HG03354 (cell line): ENCODE measurements at regions not wholly inside any gene's neighbourhood (a gene's known extent, or its start where the extent isn't known, plus 50 kb on each side); places are given as distances from the start of the nearest gene placed in this dataset.

Experiments used
- ATAC-seq: cut with Tn5 transposase; IDR thresholded peaks from one replicate; pipeline ENCODE4 v1.9.1; 2021; ENCODE audit warnings: mild to moderate bottlenecking; ENCODE audit not compliant: unreplicated experiment, poor library complexity, severe bottlenecking

DNA sequence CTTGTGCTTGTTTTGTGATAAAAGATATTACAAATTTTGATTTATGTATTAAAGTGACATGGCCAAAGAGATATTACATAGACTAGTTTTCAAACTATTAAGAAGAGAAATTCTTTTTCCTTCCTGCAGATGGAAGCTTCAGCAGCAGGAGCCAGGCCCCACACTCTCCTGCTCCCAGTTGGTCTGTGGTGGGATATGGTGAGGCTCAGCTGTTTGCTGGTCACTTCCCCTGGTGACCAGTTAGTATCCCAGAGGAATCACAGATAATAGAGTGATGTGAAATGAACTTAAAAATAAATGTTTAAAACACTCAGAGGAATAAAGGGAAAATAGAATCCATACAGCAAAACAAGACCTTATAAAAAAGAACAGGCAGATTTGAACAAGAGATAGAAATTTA lies 154.7 kb downstream of the KTN1 start:
- no peak for ATAC-seq

DNA sequence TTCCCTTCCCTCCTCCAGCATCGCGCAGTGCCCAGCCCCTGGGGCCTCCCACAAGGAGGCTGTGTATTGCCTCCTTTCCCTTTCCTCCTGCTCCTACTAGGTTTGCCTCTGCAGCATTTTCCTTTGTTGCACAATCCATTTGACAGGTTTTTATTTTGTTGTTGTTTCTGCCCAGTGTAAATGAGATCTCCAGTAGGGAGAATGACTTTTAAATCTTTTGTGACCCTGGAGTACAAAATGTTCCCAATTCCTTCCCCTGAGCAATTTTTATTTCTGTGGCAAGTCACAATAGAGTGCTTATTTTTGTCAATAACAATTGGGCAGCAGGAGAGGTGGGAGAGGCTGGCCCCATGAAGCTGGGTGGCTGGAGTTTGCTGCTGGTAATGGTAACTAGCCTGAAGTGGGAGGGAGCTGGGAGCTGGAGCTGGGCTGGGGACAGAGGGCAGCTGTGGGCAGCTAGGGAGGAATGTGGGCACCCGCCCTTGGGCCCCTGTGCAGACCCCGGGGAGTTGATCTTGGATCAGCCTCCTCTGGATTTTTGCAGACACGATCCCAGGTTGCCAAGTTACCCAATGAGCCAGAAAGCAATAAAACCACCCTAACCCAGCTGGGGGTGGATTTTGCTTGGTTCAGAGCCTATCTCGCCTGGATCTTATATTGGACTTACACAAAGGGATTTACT lies 160.1 kb downstream of the KTN1 start:
- no peak for ATAC-seq

DNA sequence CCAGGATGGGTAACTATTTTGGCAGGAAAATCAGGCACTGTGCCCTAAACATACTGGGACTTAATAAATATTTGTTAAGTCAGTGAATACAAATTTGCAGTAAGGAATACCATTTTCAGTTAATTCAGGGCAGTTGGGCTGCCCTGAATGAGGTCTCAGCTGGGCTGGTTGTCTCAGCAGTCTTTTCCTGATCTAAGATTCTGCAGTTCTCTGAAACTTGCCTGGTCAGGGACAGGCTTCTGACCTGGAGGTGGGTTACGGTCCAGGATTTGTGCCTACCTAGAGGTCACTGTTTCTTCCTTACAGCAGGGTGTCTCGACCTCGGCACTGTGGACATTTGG lies 160.6 kb downstream of the KTN1 start:
- ATAC-seq, result no peak

DNA sequence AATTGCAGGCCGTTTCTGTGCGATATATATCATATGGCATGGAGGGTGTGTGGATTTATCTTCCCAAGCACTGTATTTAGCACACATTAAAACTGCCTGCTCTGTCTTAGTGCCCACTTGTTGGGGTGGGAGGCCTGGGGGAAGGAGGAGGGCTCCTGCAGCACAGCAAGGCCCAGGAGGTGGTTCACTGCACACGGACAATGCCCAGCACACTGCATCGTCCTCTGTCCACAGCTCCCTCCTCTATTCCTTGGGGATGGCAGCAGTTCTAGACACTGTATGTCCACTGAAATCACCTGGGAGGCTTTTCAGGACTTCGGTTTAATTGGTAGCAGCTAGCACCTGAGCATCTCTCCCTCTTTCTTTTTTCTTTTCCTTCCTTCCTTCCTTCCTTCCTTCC lies 161.2 kb downstream of the KTN1 start:
- no peak for ATAC-seq

DNA sequence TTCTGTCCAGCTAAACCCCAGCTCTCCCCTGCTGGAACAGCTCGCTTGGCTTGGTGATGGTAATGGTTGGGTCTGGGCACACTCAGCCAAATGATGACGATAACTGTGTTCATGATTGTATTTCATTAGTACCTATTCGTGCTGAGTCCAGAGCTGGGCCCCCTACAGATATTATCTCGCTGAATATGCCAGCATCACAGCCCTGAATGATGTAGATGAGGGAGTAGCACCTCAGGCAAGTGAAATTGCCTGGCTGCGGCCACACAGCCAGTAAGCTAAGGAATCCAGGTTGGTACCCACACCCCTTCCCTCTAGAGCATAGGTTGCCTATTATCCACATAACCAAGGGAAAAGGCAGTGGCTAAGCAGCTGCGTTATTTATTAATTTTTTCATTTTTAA lies 163.5 kb downstream of the KTN1 start:
- no peak for ATAC-seq

DNA sequence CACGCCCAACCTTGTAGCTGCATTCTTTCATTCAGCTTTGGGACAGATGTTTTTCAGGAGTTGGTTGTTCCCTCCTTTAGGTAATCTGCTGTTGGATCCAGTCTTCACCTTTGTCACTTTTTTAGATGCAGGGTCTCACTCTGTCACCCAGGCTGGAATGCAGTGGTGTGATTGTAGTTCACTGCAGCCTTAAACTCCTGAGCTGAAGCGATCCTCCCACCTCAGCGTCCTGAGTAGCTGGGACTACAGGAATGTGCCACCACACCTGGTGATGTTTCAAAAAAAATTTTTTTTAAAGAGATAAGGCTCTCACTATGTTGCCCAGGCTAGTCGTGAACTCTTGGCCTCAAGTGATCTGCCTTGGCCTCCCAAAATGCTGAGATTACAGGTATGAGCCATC lies 164.3 kb downstream of the KTN1 start:
- ATAC-seq, result no peak

DNA sequence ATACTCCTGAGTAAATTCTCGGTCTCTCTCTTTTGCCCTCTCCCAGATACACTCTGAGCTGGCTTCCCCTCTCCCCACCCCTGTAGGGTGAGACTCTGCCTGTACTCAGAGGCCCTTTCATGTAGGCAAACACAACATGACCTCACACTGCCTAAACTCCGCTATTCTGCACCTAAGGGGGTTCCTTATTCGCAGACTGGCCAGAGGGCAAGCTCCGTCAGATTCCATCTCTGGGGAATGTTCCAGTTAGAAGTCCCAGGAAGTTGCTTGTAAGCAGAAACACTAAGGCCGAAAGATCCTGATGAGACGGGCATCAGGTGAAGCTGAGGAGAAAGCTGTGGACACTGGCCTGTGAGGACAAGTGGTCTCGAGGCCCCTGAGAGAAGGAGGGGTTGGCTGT lies 165.9 kb downstream of the KTN1 start:
- ATAC-seq, result no peak

DNA sequence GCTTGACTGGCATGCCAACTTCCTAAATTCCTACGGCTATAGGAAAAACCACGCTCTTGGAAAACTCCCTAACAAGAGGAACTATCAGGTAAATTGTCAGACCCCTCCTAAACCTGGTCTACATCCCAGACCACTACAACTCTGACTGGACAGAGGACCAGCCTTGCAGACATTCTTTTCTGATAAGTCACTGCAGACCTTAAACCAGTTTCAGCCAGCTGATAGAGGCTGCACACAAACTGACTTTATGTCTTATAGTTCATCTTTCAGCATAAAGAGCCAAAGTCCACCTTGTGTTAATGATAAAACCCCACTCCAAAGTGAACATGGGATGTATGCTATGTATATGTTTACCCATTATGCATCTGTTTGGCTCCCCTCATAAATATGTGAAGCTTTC lies 166.6 kb downstream of the KTN1 start:
- ATAC-seq, result no peak

DNA sequence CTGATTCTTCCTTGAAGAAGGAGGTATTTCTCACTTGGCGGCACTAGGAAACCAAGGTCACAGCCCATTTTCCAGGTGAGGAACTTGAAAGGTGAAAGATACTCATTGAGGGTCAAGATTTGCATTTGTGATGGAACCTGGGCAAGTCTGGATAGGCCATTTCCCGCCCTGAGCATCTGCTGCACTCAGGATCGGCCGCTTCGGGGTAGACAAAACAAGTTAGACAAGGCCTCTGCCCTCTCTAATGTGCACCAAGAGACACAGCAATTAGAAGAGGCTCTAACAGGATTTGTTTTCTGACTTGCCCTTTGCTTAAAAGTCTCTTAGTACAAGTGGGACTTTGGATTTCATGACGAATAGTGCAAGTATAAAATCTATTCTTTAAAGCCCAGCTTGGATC lies 167.2 kb downstream of the KTN1 start:
- ATAC-seq, result no peak

DNA sequence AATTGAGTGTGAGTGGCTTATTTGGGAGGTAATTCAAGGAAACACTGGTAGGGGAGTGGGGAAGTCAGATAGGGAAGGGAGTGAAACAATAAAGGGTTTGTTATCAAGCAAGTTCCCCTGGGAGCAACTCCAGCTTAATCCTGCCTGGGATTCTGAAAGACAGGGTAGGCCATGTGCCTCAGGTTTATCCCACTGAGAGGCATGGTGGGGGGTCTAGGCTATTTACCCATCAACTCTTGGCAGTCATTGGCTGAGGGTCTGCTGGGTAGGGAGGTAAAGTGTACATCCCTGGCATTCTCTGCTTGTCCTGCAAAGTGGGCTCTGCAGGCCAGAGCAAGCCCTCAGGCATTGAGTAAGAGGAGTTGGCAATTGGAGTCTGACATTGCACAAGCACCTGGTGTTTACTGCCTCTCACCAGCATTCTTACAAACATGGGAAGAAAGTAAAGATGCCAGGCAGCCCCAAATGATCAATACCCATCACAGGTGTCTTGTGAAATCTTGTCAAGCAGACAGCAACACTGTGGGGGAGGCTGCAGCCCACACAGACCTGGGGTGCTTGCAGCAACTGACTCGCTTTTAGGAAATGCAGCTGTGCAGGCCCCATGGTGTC lies 169.3 kb downstream of the KTN1 start:
- ATAC-seq, result no peak

DNA sequence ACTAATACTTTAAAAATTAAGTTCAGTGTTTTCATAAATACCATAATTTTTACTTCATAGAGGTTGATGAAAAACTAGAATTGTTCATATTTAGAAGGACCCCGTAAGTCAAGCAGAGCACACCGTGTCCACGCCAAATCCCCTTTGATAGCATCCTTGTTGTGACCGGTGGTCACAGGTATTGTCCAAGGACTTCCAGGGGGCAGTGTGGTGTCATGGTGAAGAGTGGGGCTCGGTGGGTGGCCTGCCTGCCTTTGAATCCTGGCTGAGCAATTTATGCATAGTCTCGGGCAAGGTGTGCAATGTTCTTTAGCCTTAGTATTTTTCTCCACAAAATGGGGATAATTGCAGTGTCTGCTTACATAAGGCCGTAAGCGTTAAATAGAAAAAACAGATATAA lies 169.9 kb downstream of the KTN1 start:
- no peak for ATAC-seq

DNA sequence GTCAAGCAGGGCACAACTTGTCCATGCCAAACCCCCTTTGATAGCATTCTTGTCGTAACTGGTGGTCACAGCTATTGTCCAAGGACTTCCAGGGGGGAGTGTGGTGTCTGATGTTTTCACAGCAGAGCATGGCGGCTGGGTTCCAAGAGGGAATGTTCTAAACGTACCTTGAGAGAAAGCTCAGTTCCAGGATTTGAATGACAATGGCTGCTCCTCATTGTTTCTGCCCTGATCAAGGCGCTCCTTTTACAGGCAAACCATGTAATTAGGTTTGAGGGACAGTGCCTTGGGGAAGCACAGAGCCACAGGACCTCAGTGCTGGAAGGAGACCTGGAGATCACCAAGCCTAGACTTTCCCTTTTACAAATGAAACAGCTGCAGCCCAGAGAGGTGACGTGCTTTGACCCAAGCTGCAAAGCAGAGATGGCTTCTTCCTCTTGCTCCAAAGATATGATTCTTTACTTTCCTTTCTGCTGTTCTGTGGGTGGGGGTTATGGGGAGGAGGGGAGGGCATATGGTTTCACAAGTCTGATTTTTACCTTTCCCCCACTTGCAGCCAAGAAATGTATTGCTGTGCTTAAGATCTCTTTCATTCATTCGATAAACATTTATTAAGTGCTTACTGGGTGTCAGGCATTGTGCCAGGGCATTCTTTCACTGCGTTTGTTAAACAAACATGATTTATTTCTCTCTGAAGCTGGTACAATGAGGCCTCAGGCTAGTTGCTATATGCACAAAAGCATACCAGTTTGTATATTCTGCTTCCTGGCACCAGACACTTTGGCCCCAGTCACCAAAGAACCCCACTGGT lies 172.8 kb downstream of the KTN1 start:
- ATAC-seq, result no peak

DNA sequence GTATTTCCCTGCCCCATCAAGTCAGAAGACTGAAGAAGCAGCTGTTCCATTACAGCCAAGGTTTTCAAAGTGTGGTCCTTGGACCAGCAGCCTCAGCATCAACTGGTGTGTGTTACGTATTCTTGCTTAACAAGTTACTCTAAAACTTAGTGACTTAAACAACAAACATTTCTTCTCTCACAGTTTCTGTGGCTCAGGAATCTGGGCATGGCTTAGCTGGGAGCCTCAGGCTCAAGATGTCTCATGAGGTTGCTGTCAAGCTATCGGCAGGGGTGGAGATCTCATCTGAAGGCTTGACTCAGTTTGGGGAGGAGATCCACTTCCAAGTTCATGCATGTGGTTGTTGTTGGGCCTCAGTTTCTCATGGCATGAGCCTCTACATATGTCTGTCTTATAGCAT lies 174.5 kb downstream of the KTN1 start:
- ATAC-seq, result no peak

DNA sequence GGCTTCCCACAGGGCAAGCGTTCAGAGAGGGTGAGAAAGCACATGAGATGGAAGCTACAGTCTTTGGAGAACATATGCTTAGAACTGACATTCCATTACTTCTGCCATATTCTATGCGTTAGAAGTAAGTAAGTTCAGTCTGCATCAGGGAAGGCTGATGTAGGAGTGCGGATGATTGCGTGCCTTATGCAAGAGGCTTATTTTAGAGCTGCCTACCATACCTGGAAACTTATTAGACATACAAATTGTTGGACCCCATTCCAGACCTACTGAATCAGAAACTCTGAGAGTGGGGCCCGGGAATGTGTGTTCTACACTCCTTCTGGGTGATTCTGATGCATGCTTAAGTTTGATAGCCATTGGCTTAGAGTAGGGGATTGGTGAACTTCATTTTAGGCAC lies 174.9 kb downstream of the KTN1 start:
- no peak for ATAC-seq

DNA sequence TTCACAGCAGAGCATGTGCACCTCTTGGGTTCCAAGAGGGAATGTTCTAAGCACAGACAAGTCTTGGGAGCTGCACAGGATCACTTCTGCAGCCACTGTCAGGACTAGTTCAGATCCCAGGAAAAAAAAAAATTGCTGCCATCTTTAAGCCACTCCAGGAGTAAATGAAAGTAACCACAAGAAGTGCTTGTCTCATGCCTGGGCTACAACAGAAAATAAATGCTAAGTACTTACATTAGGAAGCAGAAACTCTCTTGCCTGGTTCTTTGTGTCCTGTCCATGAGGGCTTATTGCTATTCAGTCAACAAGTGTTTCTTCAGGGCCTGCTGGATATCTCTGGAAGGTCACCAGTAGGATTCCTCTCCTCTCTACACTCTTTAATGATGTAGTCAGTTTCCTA lies 176.1 kb downstream of the KTN1 start:
- no peak for ATAC-seq

DNA sequence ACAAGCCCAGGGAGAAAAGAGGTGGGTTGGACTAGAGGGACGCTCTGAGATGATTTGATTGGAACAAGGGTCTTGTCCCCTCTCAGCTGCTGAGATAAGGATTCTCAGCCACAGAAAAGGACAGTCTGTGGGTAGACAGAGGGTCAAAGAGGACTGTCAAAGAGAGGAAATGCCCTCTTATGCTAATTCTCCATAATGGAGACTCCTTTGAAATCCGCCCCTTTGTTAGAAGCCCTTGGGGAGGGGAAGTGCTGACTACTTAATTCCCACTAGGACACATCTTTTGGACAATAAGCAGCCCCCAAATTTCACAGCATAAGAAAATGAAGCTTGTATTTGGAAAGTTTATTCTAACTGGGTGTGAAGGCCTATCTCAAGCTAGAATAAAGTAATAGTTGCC lies 176.6 kb downstream of the KTN1 start:
- ATAC-seq, result no peak

DNA sequence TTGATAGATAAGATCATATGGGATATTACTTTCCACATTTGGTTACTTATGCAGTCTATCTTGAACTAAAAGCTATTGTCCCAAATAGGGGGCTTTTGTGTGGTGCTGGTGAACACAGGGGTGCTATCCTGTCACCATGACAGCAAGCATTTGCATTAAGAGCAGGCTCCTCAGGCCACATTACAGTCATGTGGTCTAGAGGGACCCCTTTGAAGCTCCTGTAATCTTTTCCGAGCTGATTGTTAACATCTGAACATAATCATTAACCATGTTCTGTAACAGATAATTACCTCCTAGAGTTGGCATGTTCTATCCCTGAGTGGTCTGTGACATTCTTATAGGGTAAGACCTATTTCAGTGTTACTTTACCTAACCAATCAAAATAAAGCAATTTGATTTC lies 178.8 kb downstream of the KTN1 start:
- ATAC-seq, result no peak

DNA sequence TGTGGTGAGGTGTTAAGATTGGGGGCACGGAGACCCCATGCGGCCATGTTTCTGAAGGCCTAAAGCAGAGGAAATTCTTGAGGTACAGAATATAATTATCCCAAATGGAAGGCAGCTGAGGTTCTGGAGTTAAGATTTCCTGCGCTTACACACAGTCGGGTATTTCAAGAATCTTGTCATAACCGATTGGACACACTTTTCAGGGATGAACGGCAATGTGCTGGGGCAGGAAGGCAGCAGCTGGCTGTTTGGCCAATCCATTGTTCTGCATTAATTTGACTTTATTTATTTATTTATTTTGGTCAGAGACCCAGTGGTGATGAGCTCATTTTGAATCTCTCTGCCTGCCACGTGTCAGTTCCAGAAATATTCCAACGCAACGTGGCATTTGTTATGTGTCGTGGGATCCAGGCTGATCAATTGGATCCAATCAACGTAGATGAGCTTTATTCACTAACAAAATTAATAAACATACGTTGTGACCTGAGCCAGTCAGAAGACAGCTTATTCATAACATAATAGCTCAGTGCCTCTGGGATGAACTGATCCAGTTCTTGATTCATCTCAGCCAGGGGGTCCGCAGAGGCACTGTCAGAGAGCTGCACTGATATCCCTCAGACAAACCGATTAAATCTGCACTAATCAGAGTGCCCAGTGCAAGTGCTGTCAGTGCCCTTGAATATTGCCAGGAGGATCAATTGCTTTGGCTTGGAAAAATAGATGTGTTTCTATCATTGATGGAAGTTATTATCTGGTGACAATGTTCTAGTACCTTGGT lies 181.0 kb downstream of the KTN1 start:
- ATAC-seq, result no peak

DNA sequence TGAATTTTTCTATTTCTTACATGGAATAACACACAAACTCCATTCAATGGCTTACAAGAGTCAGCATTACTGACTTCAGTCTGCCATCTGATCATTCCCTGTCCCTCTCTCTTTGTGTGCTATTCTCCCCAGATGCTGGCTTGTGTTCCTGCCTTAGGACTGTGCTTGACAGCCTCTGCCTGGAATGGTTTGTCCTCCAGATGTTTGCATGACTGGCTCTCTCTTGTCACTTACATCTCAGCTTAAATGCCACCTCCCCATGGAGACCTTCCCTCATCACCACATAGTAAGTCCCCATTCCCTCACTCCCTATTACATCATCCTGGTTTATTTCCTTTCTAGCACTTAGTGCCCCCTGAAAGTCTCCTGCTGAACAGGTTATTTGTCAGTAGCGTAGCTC lies 181.6 kb downstream of the KTN1 start:
- ATAC-seq, result no peak

DNA sequence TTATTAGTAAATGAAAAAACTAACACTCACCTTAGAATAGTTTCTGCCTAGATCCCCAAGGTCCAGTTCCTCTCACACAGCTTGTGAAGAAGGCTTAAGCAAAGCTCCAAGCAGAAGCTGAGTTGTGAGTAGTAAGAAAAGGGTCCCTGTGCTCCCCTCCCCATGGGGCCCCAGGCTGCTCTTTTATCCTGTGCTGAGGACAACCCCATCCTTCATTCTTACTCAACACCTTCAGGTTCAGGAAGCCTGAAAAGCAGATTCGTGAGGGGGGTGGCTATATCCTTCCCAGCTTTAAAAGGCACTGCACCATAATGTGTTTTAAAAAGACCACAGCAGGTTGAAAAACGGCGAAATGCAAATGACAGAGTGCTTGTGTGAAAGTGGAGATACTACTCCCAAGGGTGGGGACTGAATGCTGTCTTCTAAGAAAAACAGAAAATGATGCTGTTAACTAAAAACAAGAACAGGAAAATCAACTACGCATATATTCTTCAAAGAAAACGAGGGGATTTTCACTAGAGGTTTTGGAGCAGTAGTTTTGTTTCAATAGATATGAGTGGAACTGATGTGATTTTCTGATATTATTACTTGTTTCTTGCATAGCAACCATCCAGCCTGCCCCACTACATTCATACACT lies 182.7 kb downstream of the KTN1 start:
- peak; percentile 55 for ATAC-seq
